ENCODE measurements at regions not wholly inside any gene's neighbourhood (a gene's known extent, or its start where the extent isn't known, plus 50 kb on each side); places are given as distances from the start of the nearest gene placed in this dataset.

GRCh38 chr17:77386502-77387192 is 245.9 kb downstream of the SEC14L1 start:
- peaks cover 88% of the 10 kb centered on the region for H3K79me2 ChIP-seq (ENCODE audit: low read length)
- intact Hi-C loops (cut with micrococcal nuclease): no loop called here
- ChIA-PET POLR2A (ENCODE audit: unreplicated experiment) (no interaction called here), CTCF (no interaction called here)
- no peaks in the 10 kb centered on the region for H3K9me3 ChIP-seq (ENCODE audit: low read length)
- no peak overlapping the region for H3K4me3 ChIP-seq (ENCODE audit: low read length)
- H4K20me1 ChIP-seq (ENCODE audit: low read length): peaks cover 5% of the 10 kb centered on the region
- DNase-seq: no peak
- H3K9me2 ChIP-seq (replicated peaks; ENCODE audit: low read length): no peaks in the 10 kb centered on the region
- H3K36me3 ChIP-seq (ENCODE audit: low read depth, low read length): no peaks in the 10 kb centered on the region; the same call in 1 of the 2 replicates
- H3K4me1 ChIP-seq (ENCODE audit: insufficient read depth, low read length): peaks cover 11% of the 10 kb centered on the region
- no peaks in the 10 kb centered on the region for H3K27me3 ChIP-seq (ENCODE audit: low read length)
- BruUV-seq (replicated peaks): no TSS peak
- TF ChIP-seq CTCF (conservative IDR thresholded peaks at IDR 0.05; ENCODE audit: low read depth, low read length): no peak
- TF ChIP-seq EZH2phosphoT487 (IDR thresholded peaks at IDR 0.05; ENCODE audit: borderline replicate concordance, low read length): no peak
- no peak for TF ChIP-seq EZH2 (IDR thresholded peaks at IDR 0.05; ENCODE audit: low read length, unreplicated experiment)
- H3K9ac ChIP-seq (ENCODE audit: low read length): no peak overlapping the region
- ATAC-seq: no peak
- no peak overlapping the region for H3K4me2 ChIP-seq (ENCODE audit: low read length)
- no peak overlapping the region for H3K27ac ChIP-seq (ENCODE audit: low read length)
- H3F3A ChIP-seq (ENCODE audit: low read length, unreplicated experiment): no peaks in the 10 kb centered on the region
- H2AFZ ChIP-seq (ENCODE audit: low read length): no peak overlapping the region

- BruUV-seq (replicated peaks): no TSS peak
- Histone ChIP-seq H3K4me1 (ENCODE audit: insufficient read depth, low read length) (peaks cover 24% of the 10 kb centered on the region), H2AFZ (ENCODE audit: low read length) (no peak overlapping the region), H3K27ac (ENCODE audit: low read length) (no peak overlapping the region), H4K20me1 (ENCODE audit: low read length) (peaks cover 4% of the 10 kb centered on the region; the same call in 1 of the 2 replicates), H3F3A (ENCODE audit: low read length, unreplicated experiment) (no peaks in the 10 kb centered on the region), H3K9ac (ENCODE audit: low read length) (no peak overlapping the region), H3K79me2 (ENCODE audit: low read length) (peaks cover 89% of the 10 kb centered on the region), H3K36me3 (ENCODE audit: low read depth, low read length) (peaks cover 1% of the 10 kb centered on the region; the same call in 1 of the 2 replicates), H3K9me2 (replicated peaks; ENCODE audit: low read length) (no peaks in the 10 kb centered on the region), H3K4me3 (ENCODE audit: low read length) (no peak overlapping the region), H3K9me3 (ENCODE audit: low read length) (no peaks in the 10 kb centered on the region), H3K4me2 (ENCODE audit: low read length) (no peak overlapping the region), H3K27me3 (ENCODE audit: low read length) (no peaks in the 10 kb centered on the region)
- intact Hi-C loops (cut with micrococcal nuclease): no loop called here
- TF ChIP-seq EZH2 (IDR thresholded peaks at IDR 0.05; ENCODE audit: low read length, unreplicated experiment): no peak
- TF ChIP-seq CTCF (conservative IDR thresholded peaks at IDR 0.05; ENCODE audit: low read depth, low read length): no peak
- no peak for TF ChIP-seq EZH2phosphoT487 (IDR thresholded peaks at IDR 0.05; ENCODE audit: borderline replicate concordance, low read length)
- DNase-seq: no peak
- POLR2A ChIA-PET (ENCODE audit: unreplicated experiment): no interaction called here
- no peak for ATAC-seq
- CTCF ChIA-PET: no interaction called here
Observed at GRCh38 chr17:77387891-77388290, 247.1 kb downstream of the SEC14L1 start.

All from PC-3 (cell line).